Lower leg skin (tissue), 4 donors: ENCODE measurements at regions not wholly inside any gene's neighbourhood (a gene's known extent, or its start where the extent isn't known, plus 50 kb on each side); places are given as distances from the start of the nearest gene placed in this dataset.

Source experiments
- DNase-seq, 2 donors: peaks; one replicate each; pipeline ENCODE4 v3.0.0-alpha.2; 2019; ENCODE audit warnings: low spot score in 2 of 2
- H3K4me3 ChIP-seq: fragments of 200-600 bp; sonication (generic); 2 replicates; pipeline ENCODE4 v1.5.1; 2017; ENCODE audit warnings: mild to moderate bottlenecking, low read depth; ENCODE audit not compliant: poor library complexity, severe bottlenecking
- CTCF ChIP-seq, 3 donors: fragments of 450-650 bp; IDR thresholded peaks; one replicate each; pipeline ENCODE4 v1.5.1; 2016; ENCODE audit warnings: antibody characterized with exemption in 3 of 3, mild to moderate bottlenecking in 3 of 3, moderate library complexity in 2 of 3
- POLR2A ChIP-seq, 2 donors: fragments of 450-650 bp; IDR thresholded peaks; one replicate each; pipeline ENCODE4 v1.6.1; 2016 to 2017; ENCODE audit warnings: antibody characterized with exemption in 2 of 2, mild to moderate bottlenecking in 1 of 2, moderate library complexity in 1 of 2
- WGBS, 2 donors: methylation state at CpG; one replicate each; pipeline ENCODE4 v1.1.5; 2018; 5-methylcytosine and 5-hydroxymethylcytosine counted together
- intact Hi-C: fragments of 100-400 bp; cut with DNase I; formaldehyde crosslinking; loops from one replicate; pipeline ENCODE4 v1.15.0; 2023; ENCODE audit warnings: low total_unique reads

GRCh38 chr22:49487950-49488349 is 339.7 kb downstream of the BRD1 start:
- intact Hi-C loops, result no loop called here
- no peak overlapping the region for H3K4me3 ChIP-seq
- WGBS, 2 donors, result 37 to 40% methylated on average over 11 of the region's 11 CpGs
- TF ChIP-seq POLR2A (IDR thresholded peaks at IDR 0.05) (no peak), CTCF (IDR thresholded peaks at IDR 0.05) (no peak)
- no peak for DNase-seq

DNA sequence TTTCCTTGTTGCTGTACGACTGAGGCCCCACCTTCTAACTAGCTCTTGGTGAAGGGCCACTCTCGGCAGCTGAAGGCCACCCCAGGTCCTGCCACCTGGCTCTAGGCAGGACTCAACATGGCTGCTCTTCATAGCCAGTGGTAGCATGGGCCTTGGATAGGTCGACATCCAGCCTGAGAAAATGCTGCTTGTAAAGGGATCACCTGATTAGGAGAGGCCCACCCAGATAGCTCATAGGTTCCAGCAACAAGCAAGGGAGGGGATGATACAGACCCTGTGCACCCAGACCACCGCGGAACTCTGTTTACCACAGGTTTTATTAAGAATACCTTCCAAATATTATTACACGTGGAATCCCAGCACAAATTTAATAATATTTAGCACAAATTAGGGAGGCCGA is 341.4 kb downstream of the BRD1 start:
- intact Hi-C loops, result no loop called here
- H3K4me3 ChIP-seq, result no peak overlapping the region
- TF ChIP-seq POLR2A (IDR thresholded peaks at IDR 0.05) (no peak), CTCF (IDR thresholded peaks at IDR 0.05) (no peak)
- no peak for DNase-seq
- WGBS, 2 donors, result 85 to 93% methylated on average over 7 of the region's 7 CpGs

- TF ChIP-seq POLR2A (IDR thresholded peaks at IDR 0.05) (no peak), CTCF (IDR thresholded peaks at IDR 0.05) (no peak)
- no peak overlapping the region for H3K4me3 ChIP-seq
- DNase-seq, result peak in 1 of 2 donors; percentile 52
- intact Hi-C loops, result no loop called here
- WGBS, 2 donors, result 84 to 86% methylated on average over 6 of the region's 6 CpGs
Observed at GRCh38 chr22:49483946-49484345, 343.7 kb downstream of the BRD1 start.

DNA sequence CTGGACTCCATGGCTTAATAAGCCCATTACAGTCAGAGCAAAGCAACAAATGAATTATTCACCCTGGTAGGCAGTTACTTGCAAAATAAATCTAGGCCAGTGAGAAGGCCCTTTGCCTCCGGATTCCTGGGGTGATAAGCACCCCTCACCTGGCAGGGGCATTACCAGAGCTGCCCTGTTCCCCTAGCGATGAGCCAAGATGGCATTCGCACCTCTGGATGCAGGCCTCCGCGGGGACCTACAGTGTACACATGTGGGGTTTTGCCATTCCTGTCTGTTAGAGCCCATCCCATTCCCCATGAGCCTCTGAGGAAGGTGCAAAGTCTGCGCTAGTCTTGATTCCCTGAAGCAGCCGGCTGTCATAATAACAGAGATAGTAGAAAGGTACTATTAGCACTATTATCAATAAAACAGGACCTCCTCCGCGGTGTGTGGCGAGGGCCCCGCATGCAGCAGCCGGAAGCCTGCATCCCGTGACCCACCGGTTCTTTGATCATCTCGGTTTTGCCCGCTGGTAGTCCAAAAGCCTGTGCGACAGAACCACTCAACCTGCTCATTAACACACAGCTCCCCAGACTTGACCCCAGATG is 344.3 kb downstream of the BRD1 start:
- 88 to 96% methylated on average over 17 of the region's 17 CpGs for WGBS, 2 donors
- intact Hi-C loops, result no loop called here
- no peak overlapping the region for H3K4me3 ChIP-seq
- peak in 1 of 2 donors; percentile 40 for DNase-seq
- TF ChIP-seq CTCF (IDR thresholded peaks at IDR 0.05), result no peak
- no peak for TF ChIP-seq POLR2A (IDR thresholded peaks at IDR 0.05)

- 78 to 87% methylated on average over 13 of the region's 13 CpGs for WGBS, 2 donors
- intact Hi-C loops, result no loop called here
- no peak for DNase-seq
- H3K4me3 ChIP-seq, result no peak overlapping the region
- TF ChIP-seq CTCF (IDR thresholded peaks at IDR 0.05) (no peak), POLR2A (IDR thresholded peaks at IDR 0.05) (no peak)
Observed at GRCh38 chr22:49482811-49483210, 344.9 kb downstream of the BRD1 start.
